HEK293T (cell line): ENCODE measurements at regions not wholly inside any gene's neighbourhood (a gene's known extent, or its start where the extent isn't known, plus 50 kb on each side); places are given as distances from the start of the nearest gene placed in this dataset.

Experiments
- CTCF ChIA-PET: fragments of 350-600 bp; formaldehyde crosslinking; extraction: SDS; loops from one replicate; lab custom pipeline; 2021; ENCODE audit warnings: antibody characterized with exemption, inconsistent platforms; lab: Yijun Ruan, JAX
- POLR2A ChIA-PET: fragments of 350-600 bp; formaldehyde crosslinking; extraction: SDS; loops from one replicate; lab custom pipeline; 2020; ENCODE audit warnings: antibody characterized with exemption, inconsistent platforms; lab: Yijun Ruan, JAX
- DNase-seq: peaks from one replicate; pipeline ENCODE4 v3.0.0; 2012; ENCODE audit warnings: mixed read lengths; ENCODE audit errors: extremely low spot score
- ARNT ChIP-seq: fragments of 450-650 bp; IDR thresholded peaks from 2 replicates; pipeline ENCODE4 v1.6.1; 2017; ENCODE audit warnings: mild to moderate bottlenecking
- BHLHE40 ChIP-seq: fragments of 450-650 bp; IDR thresholded peaks from 2 replicates; pipeline ENCODE4 v1.6.1; 2016; ENCODE audit warnings: mild to moderate bottlenecking, moderate library complexity, borderline replicate concordance
- CTBP1 ChIP-seq: fragments of 450-650 bp; IDR thresholded peaks from 2 replicates; pipeline ENCODE4 v1.6.1; 2016; ENCODE audit warnings: borderline replicate concordance
- ELF4 ChIP-seq: fragments of 450-650 bp; IDR thresholded peaks from 2 replicates; pipeline ENCODE4 v1.6.1; 2017; ENCODE audit warnings: antibody characterized with exemption
- FOXA1 ChIP-seq: fragments of 450-650 bp; IDR thresholded peaks from 2 replicates; pipeline ENCODE4 v1.6.1; 2016; ENCODE audit warnings: mild to moderate bottlenecking
- FOXK2 ChIP-seq: fragments of 450-650 bp; IDR thresholded peaks from 2 replicates; pipeline ENCODE4 v1.6.1; 2016; ENCODE audit warnings: mild to moderate bottlenecking
- FOXM1 ChIP-seq: fragments of 450-650 bp; IDR thresholded peaks from 2 replicates; pipeline ENCODE4 v1.6.1; 2017; ENCODE audit warnings: mild to moderate bottlenecking, borderline replicate concordance
- HDGF ChIP-seq: fragments of 450-650 bp; IDR thresholded peaks from 2 replicates; pipeline ENCODE4 v1.6.1; 2017; ENCODE audit warnings: antibody characterized with exemption, borderline replicate concordance
- L3MBTL2 ChIP-seq: fragments of 450-650 bp; conservative IDR thresholded peaks from 2 replicates; pipeline ENCODE4 v1.6.1; 2016; ENCODE audit warnings: mild to moderate bottlenecking
- LEF1 ChIP-seq: fragments of 450-650 bp; IDR thresholded peaks from 2 replicates; pipeline ENCODE4 v1.6.1; 2017; ENCODE audit warnings: mild to moderate bottlenecking, borderline replicate concordance
- NFRKB ChIP-seq: fragments of 450-650 bp; IDR thresholded peaks from 2 replicates; pipeline ENCODE4 v1.6.1; 2016; ENCODE audit warnings: mild to moderate bottlenecking, moderate library complexity
- PKNOX1 ChIP-seq: fragments of 450-650 bp; IDR thresholded peaks from 2 replicates; pipeline ENCODE4 v1.6.1; 2016
- SP1 ChIP-seq: fragments of 450-650 bp; IDR thresholded peaks from 2 replicates; pipeline ENCODE4 v1.6.1; 2017
- SUZ12 ChIP-seq: fragments of 450-650 bp; IDR thresholded peaks from 2 replicates; pipeline ENCODE4 v1.6.1; 2016; ENCODE audit warnings: mild to moderate bottlenecking
- TARDBP ChIP-seq: fragments of 450-650 bp; IDR thresholded peaks from 2 replicates; pipeline ENCODE4 v1.6.1; 2016
- ZNF384 ChIP-seq: fragments of 450-650 bp; IDR thresholded peaks from 2 replicates; pipeline ENCODE4 v1.6.1; 2016

GRCh38 chr4:18858229-18858922 is 836.8 kb upstream of the LCORL start:
- TF ChIP-seq TARDBP = no peak
- no peak for TF ChIP-seq ARNT
- TF ChIP-seq ELF4 = no peak
- TF ChIP-seq FOXM1 = no peak
- no peak for TF ChIP-seq SUZ12
- no peak for TF ChIP-seq CTBP1
- no peak for TF ChIP-seq NFRKB
- no peak for TF ChIP-seq FOXA1
- no peak for TF ChIP-seq HDGF
- TF ChIP-seq PKNOX1 = no peak
- TF ChIP-seq L3MBTL2 = no peak
- TF ChIP-seq BHLHE40 = no peak
- no peak for TF ChIP-seq ZNF384
- TF ChIP-seq FOXK2 = no peak
- no peak for TF ChIP-seq LEF1
- TF ChIP-seq SP1 = no peak
- ChIA-PET POLR2A (no interaction called here), CTCF (no interaction called here)
- no peak for DNase-seq

- CTCF ChIA-PET = no interaction called here
- DNase-seq = no peak
- no peak for TF ChIP-seq NFRKB
- no peak for TF ChIP-seq SUZ12
- POLR2A ChIA-PET = no interaction called here
Measured at GRCh38 chr4:18850867-18851266, 829.3 kb upstream of the LCORL start.

GRCh38 chr4:18847249-18847890 is 825.8 kb upstream of the LCORL start:
- DNase-seq = no peak
- CTCF ChIA-PET = no interaction called here
- POLR2A ChIA-PET = no interaction called here
- no peak for TF ChIP-seq SUZ12
- TF ChIP-seq FOXA1 = no peak
- no peak for TF ChIP-seq ELF4
- no peak for TF ChIP-seq FOXK2
- no peak for TF ChIP-seq ZNF384
- TF ChIP-seq LEF1 = no peak
- TF ChIP-seq FOXM1 = no peak
- TF ChIP-seq BHLHE40 = no peak
- TF ChIP-seq ARNT = no peak
- TF ChIP-seq L3MBTL2 = no peak
- TF ChIP-seq SP1 = no peak
- no peak for TF ChIP-seq PKNOX1
- no peak for TF ChIP-seq TARDBP
- no peak for TF ChIP-seq NFRKB
- TF ChIP-seq HDGF = no peak
- TF ChIP-seq CTBP1 = no peak

GRCh38 chr4:18846313-18846712 is 824.8 kb upstream of the LCORL start:
- no peak for DNase-seq
- ChIA-PET POLR2A (no interaction called here), CTCF (no interaction called here)
- TF ChIP-seq FOXK2 (no peak), FOXA1 (no peak), ZNF384 (no peak)

GRCh38 chr4:18844726-18845125 is 823.2 kb upstream of the LCORL start:
- CTCF ChIA-PET = no interaction called here
- POLR2A ChIA-PET = no interaction called here
- no peak for DNase-seq
- no peak for TF ChIP-seq ARNT
- TF ChIP-seq BHLHE40 = no peak
- no peak for TF ChIP-seq FOXA1
- no peak for TF ChIP-seq HDGF
- TF ChIP-seq FOXK2 = no peak
- no peak for TF ChIP-seq SUZ12
- TF ChIP-seq NFRKB = no peak
- TF ChIP-seq PKNOX1 = no peak
- no peak for TF ChIP-seq L3MBTL2
- no peak for TF ChIP-seq ZNF384
- TF ChIP-seq FOXM1 = no peak
- TF ChIP-seq TARDBP = no peak
- TF ChIP-seq ELF4 = no peak
- no peak for TF ChIP-seq CTBP1

- TF ChIP-seq SP1 (no peak), L3MBTL2 (no peak), ZNF384 (no peak)
- ChIA-PET CTCF (no interaction called here), POLR2A (no interaction called here)
- no peak for DNase-seq
Measured at GRCh38 chr4:18842431-18842830, 820.9 kb upstream of the LCORL start.

GRCh38 chr4:18840481-18840880 is 818.9 kb upstream of the LCORL start:
- TF ChIP-seq ZNF384 (no peak), TARDBP (no peak), ARNT (no peak), FOXM1 (no peak), PKNOX1 (no peak), CTBP1 (no peak), BHLHE40 (no peak), FOXA1 (no peak), NFRKB (no peak), SP1 (no peak), HDGF (no peak)
- POLR2A ChIA-PET = no interaction called here
- no peak for DNase-seq
- CTCF ChIA-PET = no interaction called here
